ENCODE measurements at regions not wholly inside any gene's neighbourhood (a gene's known extent, or its start where the extent isn't known, plus 50 kb on each side); places are given as distances from the start of the nearest gene placed in this dataset.

GRCh38 chr10:100670828-100671479 is 74.4 kb upstream of the PAX2 start:
- no peak overlapping the region for H3K27ac ChIP-seq (ENCODE audit: insufficient read depth in 1 of 2, low read depth in 1 of 2, low read length in 2 of 2, poor library complexity in 1 of 2, severe bottlenecking in 2 of 2)
- peaks cover 14 to 94% (median 40%) of the 10 kb centered on the region in 5 experiments for H3K27me3 ChIP-seq (replicated peaks in 2 of 5; ENCODE audit: control insufficient read depth in 4 of 5, insufficient read depth in 5 of 5, low read length in 4 of 5)
- peak in 2 of 3 donors; percentile 32 to 33 for DNase-seq
- no peak overlapping the region for H3K4me3 ChIP-seq (ENCODE audit: control insufficient read depth in 1 of 7, extremely low read depth in 1 of 7, insufficient read depth in 4 of 7, low read depth in 2 of 7, low read length in 6 of 7)
- H3K36me3 ChIP-seq (ENCODE audit: control insufficient read depth in 4 of 4, insufficient read depth in 4 of 4, low read length in 3 of 4): no peaks in the 10 kb centered on the region
- 4% methylated on average over 32 of the region's 54 CpGs for WGBS (ENCODE audit: insufficient coverage)
- H3K9me3 ChIP-seq (ENCODE audit: control extremely low read depth in 1 of 5, control insufficient read depth in 4 of 5, insufficient read depth in 2 of 5, low read depth in 1 of 5, low read length in 4 of 5): no peaks in the 10 kb centered on the region
- ChIA-PET CTCF (interaction anchor here (1.0 to 1.9 kb wide), 6 partner anchors 11 to 74 kb away, joined by 3 to 6 read pairs (median 5); no protein-coding TSS in a partner anchor), POLR2A (no interaction called here)
- peaks cover 0 to 4% (median 0%) of the 10 kb centered on the region in 4 experiments for H3K4me1 ChIP-seq (ENCODE audit: control extremely low read depth in 1 of 4, control insufficient read depth in 4 of 4, insufficient read depth in 4 of 4, low read length in 3 of 4)

GRCh38 chr10:100672199-100672598 is 73.2 kb upstream of the PAX2 start:
- no peak for DNase-seq
- peaks cover 0 to 4% (median 0%) of the 10 kb centered on the region in 4 experiments for H3K4me1 ChIP-seq (ENCODE audit: control extremely low read depth in 1 of 4, control insufficient read depth in 4 of 4, insufficient read depth in 4 of 4, low read length in 3 of 4)
- peaks cover 15 to 92% (median 41%) of the 10 kb centered on the region in 5 experiments for H3K27me3 ChIP-seq (replicated peaks in 2 of 5; ENCODE audit: control insufficient read depth in 4 of 5, insufficient read depth in 5 of 5, low read length in 4 of 5)
- WGBS (ENCODE audit: insufficient coverage): no CpG with 5 or more reads among the region's 3 CpGs
- no peak overlapping the region for H3K27ac ChIP-seq (ENCODE audit: insufficient read depth in 1 of 2, low read depth in 1 of 2, low read length in 2 of 2, poor library complexity in 1 of 2, severe bottlenecking in 2 of 2)
- ChIA-PET CTCF (interaction anchor here (1.0 to 1.6 kb wide), 3 partner anchors 13 to 71 kb away, joined by 3 to 5 read pairs (median 3); no protein-coding TSS in a partner anchor), POLR2A (no interaction called here)
- H3K36me3 ChIP-seq (ENCODE audit: control insufficient read depth in 4 of 4, insufficient read depth in 4 of 4, low read length in 3 of 4): no peaks in the 10 kb centered on the region
- H3K9me3 ChIP-seq (ENCODE audit: control extremely low read depth in 1 of 5, control insufficient read depth in 4 of 5, insufficient read depth in 2 of 5, low read depth in 1 of 5, low read length in 4 of 5): no peaks in the 10 kb centered on the region
- no peak overlapping the region for H3K4me3 ChIP-seq (ENCODE audit: control insufficient read depth in 1 of 7, extremely low read depth in 1 of 7, insufficient read depth in 4 of 7, low read depth in 2 of 7, low read length in 6 of 7)

GRCh38 chr10:100677290-100677945 is 68.0 kb upstream of the PAX2 start:
- ChIA-PET POLR2A (no interaction called here), CTCF (interaction anchor here (0.6 to 2.0 kb wide), 5 partner anchors 24 to 754 kb away, joined by 3 to 6 read pairs (median 3); no protein-coding TSS in a partner anchor)
- Histone ChIP-seq H3K36me3 (ENCODE audit: control insufficient read depth in 4 of 4, insufficient read depth in 4 of 4, low read length in 3 of 4) (no peaks in the 10 kb centered on the region), H3K4me3 (ENCODE audit: control insufficient read depth in 1 of 7, extremely low read depth in 1 of 7, insufficient read depth in 4 of 7, low read depth in 2 of 7, low read length in 6 of 7) (no peak overlapping the region), H3K4me1 (ENCODE audit: control extremely low read depth in 1 of 4, control insufficient read depth in 4 of 4, insufficient read depth in 4 of 4, low read length in 3 of 4) (peaks cover 0 to 2% (median 0%) of the 10 kb centered on the region in 4 experiments), H3K9me3 (ENCODE audit: control extremely low read depth in 1 of 5, control insufficient read depth in 4 of 5, insufficient read depth in 2 of 5, low read depth in 1 of 5, low read length in 4 of 5) (no peaks in the 10 kb centered on the region), H3K27me3 (replicated peaks in 2 of 5; ENCODE audit: control insufficient read depth in 4 of 5, insufficient read depth in 5 of 5, low read length in 4 of 5) (peaks cover 24 to 92% (median 36%) of the 10 kb centered on the region in 5 experiments), H3K27ac (ENCODE audit: insufficient read depth in 1 of 2, low read depth in 1 of 2, low read length in 2 of 2, poor library complexity in 1 of 2, severe bottlenecking in 2 of 2) (no peak overlapping the region)
- WGBS (ENCODE audit: insufficient coverage): 92% methylated on average over 4 of the region's 6 CpGs
- no peak for DNase-seq

GRCh38 chr10:100679327-100679726 is 66.1 kb upstream of the PAX2 start:
- no peak for DNase-seq
- CTCF ChIA-PET: interaction anchor here (0.6 to 2.0 kb wide), 3 partner anchors 42 to 64 kb away, joined by 3 to 6 read pairs (median 3); no protein-coding TSS in a partner anchor

GRCh38 chr10:100683004-100683403 is 62.4 kb upstream of the PAX2 start:
- Histone ChIP-seq H3K27ac (ENCODE audit: insufficient read depth in 1 of 2, low read depth in 1 of 2, low read length in 2 of 2, poor library complexity in 1 of 2, severe bottlenecking in 2 of 2) (no peak overlapping the region), H3K9me3 (ENCODE audit: control extremely low read depth in 1 of 5, control insufficient read depth in 4 of 5, insufficient read depth in 2 of 5, low read depth in 1 of 5, low read length in 4 of 5) (no peaks in the 10 kb centered on the region), H3K4me1 (ENCODE audit: control extremely low read depth in 1 of 4, control insufficient read depth in 4 of 4, insufficient read depth in 4 of 4, low read length in 3 of 4) (peaks cover 0 to 2% (median 0%) of the 10 kb centered on the region in 4 experiments), H3K36me3 (ENCODE audit: control insufficient read depth in 4 of 4, insufficient read depth in 4 of 4, low read length in 3 of 4) (no peaks in the 10 kb centered on the region), H3K4me3 (ENCODE audit: control insufficient read depth in 1 of 7, extremely low read depth in 1 of 7, insufficient read depth in 4 of 7, low read depth in 2 of 7, low read length in 6 of 7) (no peak overlapping the region), H3K27me3 (replicated peaks in 2 of 5; ENCODE audit: control insufficient read depth in 4 of 5, insufficient read depth in 5 of 5, low read length in 4 of 5) (peaks cover 20 to 100% (median 46%) of the 10 kb centered on the region in 5 experiments)
- WGBS (ENCODE audit: insufficient coverage): no CpG with 5 or more reads among the region's 1 CpG
- POLR2A ChIA-PET: no interaction called here
- DNase-seq: no peak
- CTCF ChIA-PET: interaction anchor here (1.2 kb wide), 1 partner anchor 46 kb away, joined by 3 read pairs; no protein-coding TSS in a partner anchor

More at GRCh38 chr10:100679327-100679726, 66.1 kb upstream of the PAX2 start:
- no peaks in the 10 kb centered on the region for H3K9me3 ChIP-seq (ENCODE audit: control extremely low read depth in 1 of 5, control insufficient read depth in 4 of 5, insufficient read depth in 2 of 5, low read depth in 1 of 5, low read length in 4 of 5)
- peaks cover 24 to 92% (median 36%) of the 10 kb centered on the region in 5 experiments for H3K27me3 ChIP-seq (replicated peaks in 2 of 5; ENCODE audit: control insufficient read depth in 4 of 5, insufficient read depth in 5 of 5, low read length in 4 of 5)
- peaks cover 0 to 2% (median 0%) of the 10 kb centered on the region in 4 experiments for H3K4me1 ChIP-seq (ENCODE audit: control extremely low read depth in 1 of 4, control insufficient read depth in 4 of 4, insufficient read depth in 4 of 4, low read length in 3 of 4)
- H3K27ac ChIP-seq (ENCODE audit: insufficient read depth in 1 of 2, low read depth in 1 of 2, low read length in 2 of 2, poor library complexity in 1 of 2, severe bottlenecking in 2 of 2): no peak overlapping the region
- POLR2A ChIA-PET: interaction anchor here (0.6 kb wide), 1 partner anchor 10 kb away, joined by 3 read pairs; no protein-coding TSS in a partner anchor
- 40% methylated on average over 1 of the region's 3 CpGs for WGBS (ENCODE audit: insufficient coverage)
- H3K36me3 ChIP-seq (ENCODE audit: control insufficient read depth in 4 of 4, insufficient read depth in 4 of 4, low read length in 3 of 4): no peaks in the 10 kb centered on the region
- H3K4me3 ChIP-seq (ENCODE audit: control insufficient read depth in 1 of 7, extremely low read depth in 1 of 7, insufficient read depth in 4 of 7, low read depth in 2 of 7, low read length in 6 of 7): no peak overlapping the region

- WGBS (ENCODE audit: insufficient coverage): 0% methylated on average over 9 of the region's 14 CpGs
- H3K27me3 ChIP-seq (replicated peaks in 2 of 5; ENCODE audit: control insufficient read depth in 4 of 5, insufficient read depth in 5 of 5, low read length in 4 of 5): peaks cover 17 to 100% (median 47%) of the 10 kb centered on the region in 5 experiments
- CTCF ChIA-PET: no interaction called here
Observed at GRCh38 chr10:100683545-100684300, 61.7 kb upstream of the PAX2 start.

More at GRCh38 chr10:100683545-100684300, 61.7 kb upstream of the PAX2 start:
- Histone ChIP-seq H3K4me1 (ENCODE audit: control extremely low read depth in 1 of 4, control insufficient read depth in 4 of 4, insufficient read depth in 4 of 4, low read length in 3 of 4) (peaks cover 0 to 2% (median 0%) of the 10 kb centered on the region in 4 experiments), H3K9me3 (ENCODE audit: control extremely low read depth in 1 of 5, control insufficient read depth in 4 of 5, insufficient read depth in 2 of 5, low read depth in 1 of 5, low read length in 4 of 5) (no peaks in the 10 kb centered on the region), H3K27ac (ENCODE audit: insufficient read depth in 1 of 2, low read depth in 1 of 2, low read length in 2 of 2, poor library complexity in 1 of 2, severe bottlenecking in 2 of 2) (no peak overlapping the region), H3K36me3 (ENCODE audit: control insufficient read depth in 4 of 4, insufficient read depth in 4 of 4, low read length in 3 of 4) (no peaks in the 10 kb centered on the region), H3K4me3 (ENCODE audit: control insufficient read depth in 1 of 7, extremely low read depth in 1 of 7, insufficient read depth in 4 of 7, low read depth in 2 of 7, low read length in 6 of 7) (no peak overlapping the region)
- no peak for DNase-seq
- POLR2A ChIA-PET: no interaction called here

Data from common myeloid progenitor, CD34-positive (primary cell).